ENCODE measurements at regions not wholly inside any gene's neighbourhood (a gene's known extent, or its start where the extent isn't known, plus 50 kb on each side); places are given as distances from the start of the nearest gene placed in this dataset.

DNA sequence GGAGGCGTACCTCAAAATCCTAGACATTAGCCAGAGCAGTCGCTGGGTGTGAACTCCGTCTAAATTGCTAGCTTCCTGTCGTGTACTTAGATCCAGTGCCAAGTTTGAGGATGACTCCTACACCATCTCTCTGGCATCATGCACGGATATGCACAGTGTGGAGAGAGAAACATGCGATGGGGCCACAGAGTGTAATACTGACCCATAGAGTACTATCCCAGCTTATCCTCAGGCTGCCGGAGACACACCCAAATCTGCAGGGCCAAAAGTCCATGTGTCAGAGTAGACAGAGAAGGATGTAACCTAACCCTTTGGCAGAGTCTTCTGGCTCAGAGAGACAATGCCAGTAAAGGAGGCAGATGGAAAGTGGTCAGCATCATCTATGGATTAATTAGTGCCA, 84.2 kb downstream of the ARL4C start:
- Histone ChIP-seq H3K36me3 (ENCODE audit: insufficient read depth) (no peaks in the 10 kb centered on the region), H4K20me1 (replicated peaks; ENCODE audit: insufficient read depth) (no peaks in the 10 kb centered on the region), H3K4me1 (ENCODE audit: insufficient read depth) (no peaks in the 10 kb centered on the region), H3K27me3 (ENCODE audit: insufficient read depth) (no peaks in the 10 kb centered on the region), H2AFZ (no peak overlapping the region), H3K4me2 (no peak overlapping the region), H3K79me2 (replicated peaks; ENCODE audit: insufficient read depth) (no peaks in the 10 kb centered on the region), H3K27ac (ENCODE audit: low read depth) (no peak overlapping the region), H3F3A (replicated peaks; ENCODE audit: low read depth) (no peaks in the 10 kb centered on the region), H3K4me3 (no peak overlapping the region), H3K9me2 (ENCODE audit: insufficient read depth) (peaks cover 6% of the 10 kb centered on the region; the same call in 1 of the 2 replicates)
- H3K27me3 Mint-ChIP-seq (ENCODE audit: insufficient read depth, low read depth, poor library complexity): peaks cover 9% of the 10 kb centered on the region
- H3K4me3 Mint-ChIP-seq: no peak overlapping the region
- DNase-seq (ENCODE audit: low spot score) (no peak), ATAC-seq (no peak)
- H3K9me3 Mint-ChIP-seq: no peaks in the 10 kb centered on the region; the same call in 2 of the 3 replicates
- TF ChIP-seq POLR2AphosphoS5 (IDR thresholded peaks at IDR 0.05; ENCODE audit: low read depth) (no peak), STAT1 (IDR thresholded peaks at IDR 0.05; ENCODE audit: unreplicated experiment) (no peak), ZNF114 (CRISPR knock-in tag; IDR thresholded peaks at IDR 0.05) (no peak), EZH2 (IDR thresholded peaks at IDR 0.05; ENCODE audit: low read depth, unreplicated experiment) (no peak), EZH2phosphoT487 (IDR thresholded peaks at IDR 0.05; ENCODE audit: unreplicated experiment) (no peak), JUNB (IDR thresholded peaks at IDR 0.05; ENCODE audit: unreplicated experiment) (no peak), NANOG (IDR thresholded peaks at IDR 0.05; ENCODE audit: borderline replicate concordance) (no peak), CREB1 (CRISPR knock-in tag; IDR thresholded peaks at IDR 0.05; ENCODE audit: low read depth) (no peak), CTCF (conservative IDR thresholded peaks at IDR 0.05; ENCODE audit: low read depth in 2 of 2) (no peak), ZNF331 (CRISPR knock-in tag; IDR thresholded peaks at IDR 0.05; ENCODE audit: low read depth) (no peak)
- TF ChIP-seq, protein P1, sequence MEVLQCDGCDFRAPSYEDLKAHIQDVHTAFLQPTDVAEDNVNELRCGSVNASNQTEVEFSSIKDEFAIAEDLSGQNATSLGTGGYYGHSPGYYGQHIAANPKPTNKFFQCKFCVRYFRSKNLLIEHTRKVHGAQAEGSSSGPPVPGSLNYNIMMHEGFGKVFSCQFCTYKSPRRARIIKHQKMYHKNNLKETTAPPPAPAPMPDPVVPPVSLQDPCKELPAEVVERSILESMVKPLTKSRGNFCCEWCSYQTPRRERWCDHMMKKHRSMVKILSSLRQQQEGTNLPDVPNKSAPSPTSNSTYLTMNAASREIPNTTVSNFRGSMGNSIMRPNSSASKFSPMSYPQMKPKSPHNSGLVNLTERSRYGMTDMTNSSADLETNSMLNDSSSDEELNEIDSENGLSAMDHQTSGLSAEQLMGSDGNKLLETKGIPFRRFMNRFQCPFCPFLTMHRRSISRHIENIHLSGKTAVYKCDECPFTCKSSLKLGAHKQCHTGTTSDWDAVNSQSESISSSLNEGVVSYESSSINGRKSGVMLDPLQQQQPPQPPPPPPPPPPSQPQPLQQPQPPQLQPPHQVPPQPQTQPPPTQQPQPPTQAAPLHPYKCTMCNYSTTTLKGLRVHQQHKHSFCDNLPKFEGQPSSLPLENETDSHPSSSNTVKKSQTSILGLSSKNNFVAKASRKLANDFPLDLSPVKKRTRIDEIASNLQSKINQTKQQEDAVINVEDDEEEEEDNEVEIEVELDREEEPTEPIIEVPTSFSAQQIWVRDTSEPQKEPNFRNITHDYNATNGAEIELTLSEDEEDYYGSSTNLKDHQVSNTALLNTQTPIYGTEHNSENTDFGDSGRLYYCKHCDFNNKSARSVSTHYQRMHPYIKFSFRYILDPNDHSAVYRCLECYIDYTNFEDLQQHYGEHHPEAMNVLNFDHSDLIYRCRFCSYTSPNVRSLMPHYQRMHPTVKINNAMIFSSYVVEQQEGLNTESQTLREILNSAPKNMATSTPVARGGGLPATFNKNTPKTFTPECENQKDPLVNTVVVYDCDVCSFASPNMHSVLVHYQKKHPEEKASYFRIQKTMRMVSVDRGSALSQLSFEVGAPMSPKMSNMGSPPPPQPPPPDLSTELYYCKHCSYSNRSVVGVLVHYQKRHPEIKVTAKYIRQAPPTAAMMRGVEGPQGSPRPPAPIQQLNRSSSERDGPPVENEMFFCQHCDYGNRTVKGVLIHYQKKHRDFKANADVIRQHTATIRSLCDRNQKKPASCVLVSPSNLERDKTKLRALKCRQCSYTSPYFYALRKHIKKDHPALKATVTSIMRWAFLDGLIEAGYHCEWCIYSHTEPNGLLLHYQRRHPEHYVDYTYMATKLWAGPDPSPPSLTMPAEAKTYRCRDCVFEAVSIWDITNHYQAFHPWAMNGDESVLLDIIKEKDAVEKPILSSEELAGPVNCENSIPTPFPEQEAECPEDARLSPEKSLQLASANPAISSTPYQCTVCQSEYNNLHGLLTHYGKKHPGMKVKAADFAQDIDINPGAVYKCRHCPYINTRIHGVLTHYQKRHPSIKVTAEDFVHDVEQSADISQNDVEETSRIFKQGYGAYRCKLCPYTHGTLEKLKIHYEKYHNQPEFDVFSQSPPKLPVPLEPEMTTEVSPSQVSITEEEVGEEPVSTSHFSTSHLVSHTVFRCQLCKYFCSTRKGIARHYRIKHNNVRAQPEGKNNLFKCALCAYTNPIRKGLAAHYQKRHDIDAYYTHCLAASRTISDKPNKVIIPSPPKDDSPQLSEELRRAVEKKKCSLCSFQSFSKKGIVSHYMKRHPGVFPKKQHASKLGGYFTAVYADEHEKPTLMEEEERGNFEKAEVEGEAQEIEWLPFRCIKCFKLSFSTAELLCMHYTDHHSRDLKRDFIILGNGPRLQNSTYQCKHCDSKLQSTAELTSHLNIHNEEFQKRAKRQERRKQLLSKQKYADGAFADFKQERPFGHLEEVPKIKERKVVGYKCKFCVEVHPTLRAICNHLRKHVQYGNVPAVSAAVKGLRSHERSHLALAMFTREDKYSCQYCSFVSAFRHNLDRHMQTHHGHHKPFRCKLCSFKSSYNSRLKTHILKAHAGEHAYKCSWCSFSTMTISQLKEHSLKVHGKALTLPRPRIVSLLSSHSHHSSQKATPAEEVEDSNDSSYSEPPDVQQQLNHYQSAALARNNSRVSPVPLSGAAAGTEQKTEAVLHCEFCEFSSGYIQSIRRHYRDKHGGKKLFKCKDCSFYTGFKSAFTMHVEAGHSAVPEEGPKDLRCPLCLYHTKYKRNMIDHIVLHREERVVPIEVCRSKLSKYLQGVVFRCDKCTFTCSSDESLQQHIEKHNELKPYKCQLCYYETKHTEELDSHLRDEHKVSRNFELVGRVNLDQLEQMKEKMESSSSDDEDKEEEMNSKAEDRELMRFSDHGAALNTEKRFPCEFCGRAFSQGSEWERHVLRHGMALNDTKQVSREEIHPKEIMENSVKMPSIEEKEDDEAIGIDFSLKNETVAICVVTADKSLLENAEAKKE (CRISPR knock-in tag; IDR thresholded peaks at IDR 0.05): no peak
- TF ChIP-seq, protein P2, sequence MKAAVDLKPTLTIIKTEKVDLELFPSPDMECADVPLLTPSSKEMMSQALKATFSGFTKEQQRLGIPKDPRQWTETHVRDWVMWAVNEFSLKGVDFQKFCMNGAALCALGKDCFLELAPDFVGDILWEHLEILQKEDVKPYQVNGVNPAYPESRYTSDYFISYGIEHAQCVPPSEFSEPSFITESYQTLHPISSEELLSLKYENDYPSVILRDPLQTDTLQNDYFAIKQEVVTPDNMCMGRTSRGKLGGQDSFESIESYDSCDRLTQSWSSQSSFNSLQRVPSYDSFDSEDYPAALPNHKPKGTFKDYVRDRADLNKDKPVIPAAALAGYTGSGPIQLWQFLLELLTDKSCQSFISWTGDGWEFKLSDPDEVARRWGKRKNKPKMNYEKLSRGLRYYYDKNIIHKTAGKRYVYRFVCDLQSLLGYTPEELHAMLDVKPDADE (IDR thresholded peaks at IDR 0.05): no peak
- TF ChIP-seq, protein P3, sequence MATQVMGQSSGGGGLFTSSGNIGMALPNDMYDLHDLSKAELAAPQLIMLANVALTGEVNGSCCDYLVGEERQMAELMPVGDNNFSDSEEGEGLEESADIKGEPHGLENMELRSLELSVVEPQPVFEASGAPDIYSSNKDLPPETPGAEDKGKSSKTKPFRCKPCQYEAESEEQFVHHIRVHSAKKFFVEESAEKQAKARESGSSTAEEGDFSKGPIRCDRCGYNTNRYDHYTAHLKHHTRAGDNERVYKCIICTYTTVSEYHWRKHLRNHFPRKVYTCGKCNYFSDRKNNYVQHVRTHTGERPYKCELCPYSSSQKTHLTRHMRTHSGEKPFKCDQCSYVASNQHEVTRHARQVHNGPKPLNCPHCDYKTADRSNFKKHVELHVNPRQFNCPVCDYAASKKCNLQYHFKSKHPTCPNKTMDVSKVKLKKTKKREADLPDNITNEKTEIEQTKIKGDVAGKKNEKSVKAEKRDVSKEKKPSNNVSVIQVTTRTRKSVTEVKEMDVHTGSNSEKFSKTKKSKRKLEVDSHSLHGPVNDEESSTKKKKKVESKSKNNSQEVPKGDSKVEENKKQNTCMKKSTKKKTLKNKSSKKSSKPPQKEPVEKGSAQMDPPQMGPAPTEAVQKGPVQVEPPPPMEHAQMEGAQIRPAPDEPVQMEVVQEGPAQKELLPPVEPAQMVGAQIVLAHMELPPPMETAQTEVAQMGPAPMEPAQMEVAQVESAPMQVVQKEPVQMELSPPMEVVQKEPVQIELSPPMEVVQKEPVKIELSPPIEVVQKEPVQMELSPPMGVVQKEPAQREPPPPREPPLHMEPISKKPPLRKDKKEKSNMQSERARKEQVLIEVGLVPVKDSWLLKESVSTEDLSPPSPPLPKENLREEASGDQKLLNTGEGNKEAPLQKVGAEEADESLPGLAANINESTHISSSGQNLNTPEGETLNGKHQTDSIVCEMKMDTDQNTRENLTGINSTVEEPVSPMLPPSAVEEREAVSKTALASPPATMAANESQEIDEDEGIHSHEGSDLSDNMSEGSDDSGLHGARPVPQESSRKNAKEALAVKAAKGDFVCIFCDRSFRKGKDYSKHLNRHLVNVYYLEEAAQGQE (IDR thresholded peaks at IDR 0.05; ENCODE audit: unreplicated experiment): no peak
- H3K27ac Mint-ChIP-seq: no peak overlapping the region
- H3K4me1 Mint-ChIP-seq: peaks cover 11% of the 10 kb centered on the region
- no peaks in the 10 kb centered on the region for H3K36me3 Mint-ChIP-seq (ENCODE audit: low read depth)
